ENCODE measurements at regions not wholly inside any gene's neighbourhood (a gene's known extent, or its start where the extent isn't known, plus 50 kb on each side); places are given as distances from the start of the nearest gene placed in this dataset.

GRCh38 chr4:19888587-19888986 lies 363.1 kb upstream of the SLIT2 start:
- no peak for TF ChIP-seq CTCF (IDR thresholded peaks at IDR 0.05)
- TF ChIP-seq EP300 (IDR thresholded peaks at IDR 0.05): no peak
- TF ChIP-seq POLR2AphosphoS5 (IDR thresholded peaks at IDR 0.05): no peak
- no peak for TF ChIP-seq POLR2A (IDR thresholded peaks at IDR 0.05)
